ENCODE measurements at regions not wholly inside any gene's neighbourhood (a gene's known extent, or its start where the extent isn't known, plus 50 kb on each side); places are given as distances from the start of the nearest gene placed in this dataset.

DNA sequence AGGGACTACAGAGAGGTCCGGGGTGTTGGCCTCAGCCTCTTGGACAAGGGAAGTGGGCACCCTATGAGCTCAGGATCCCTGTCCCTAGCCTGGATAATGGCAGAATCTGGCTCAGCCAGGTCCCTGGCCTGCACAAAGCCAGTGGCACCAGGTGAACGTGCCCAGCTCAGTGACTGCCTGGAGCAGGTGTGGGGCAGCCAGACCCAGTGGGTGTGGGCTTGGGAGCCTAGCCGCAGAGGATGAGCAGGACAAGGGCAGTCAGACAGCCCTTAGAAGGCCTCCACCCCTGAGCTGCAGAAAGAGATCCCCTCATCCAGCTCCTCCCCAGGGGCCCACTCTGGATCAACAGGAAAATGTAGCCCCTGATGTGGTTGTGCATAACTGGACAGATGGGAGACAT, 585.3 kb downstream of the KCNJ18 start:
- TF ChIP-seq POLR2AphosphoS5 (IDR thresholded peaks at IDR 0.05; ENCODE audit: low read depth) (no peak), EZH2phosphoT487 (IDR thresholded peaks at IDR 0.05; ENCODE audit: unreplicated experiment) (no peak), EZH2 (IDR thresholded peaks at IDR 0.05; ENCODE audit: low read depth, unreplicated experiment) (no peak), JUNB (IDR thresholded peaks at IDR 0.05; ENCODE audit: unreplicated experiment) (no peak), CREB1 (CRISPR knock-in tag; IDR thresholded peaks at IDR 0.05; ENCODE audit: low read depth) (no peak), ZNF331 (CRISPR knock-in tag; IDR thresholded peaks at IDR 0.05; ENCODE audit: low read depth) (no peak), NANOG (IDR thresholded peaks at IDR 0.05; ENCODE audit: borderline replicate concordance) (no peak)
- TF ChIP-seq, protein P1, sequence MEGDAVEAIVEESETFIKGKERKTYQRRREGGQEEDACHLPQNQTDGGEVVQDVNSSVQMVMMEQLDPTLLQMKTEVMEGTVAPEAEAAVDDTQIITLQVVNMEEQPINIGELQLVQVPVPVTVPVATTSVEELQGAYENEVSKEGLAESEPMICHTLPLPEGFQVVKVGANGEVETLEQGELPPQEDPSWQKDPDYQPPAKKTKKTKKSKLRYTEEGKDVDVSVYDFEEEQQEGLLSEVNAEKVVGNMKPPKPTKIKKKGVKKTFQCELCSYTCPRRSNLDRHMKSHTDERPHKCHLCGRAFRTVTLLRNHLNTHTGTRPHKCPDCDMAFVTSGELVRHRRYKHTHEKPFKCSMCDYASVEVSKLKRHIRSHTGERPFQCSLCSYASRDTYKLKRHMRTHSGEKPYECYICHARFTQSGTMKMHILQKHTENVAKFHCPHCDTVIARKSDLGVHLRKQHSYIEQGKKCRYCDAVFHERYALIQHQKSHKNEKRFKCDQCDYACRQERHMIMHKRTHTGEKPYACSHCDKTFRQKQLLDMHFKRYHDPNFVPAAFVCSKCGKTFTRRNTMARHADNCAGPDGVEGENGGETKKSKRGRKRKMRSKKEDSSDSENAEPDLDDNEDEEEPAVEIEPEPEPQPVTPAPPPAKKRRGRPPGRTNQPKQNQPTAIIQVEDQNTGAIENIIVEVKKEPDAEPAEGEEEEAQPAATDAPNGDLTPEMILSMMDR (conservative IDR thresholded peaks at IDR 0.05; ENCODE audit: low read depth in 2 of 2) = no peak
- TF ChIP-seq, protein P2, sequence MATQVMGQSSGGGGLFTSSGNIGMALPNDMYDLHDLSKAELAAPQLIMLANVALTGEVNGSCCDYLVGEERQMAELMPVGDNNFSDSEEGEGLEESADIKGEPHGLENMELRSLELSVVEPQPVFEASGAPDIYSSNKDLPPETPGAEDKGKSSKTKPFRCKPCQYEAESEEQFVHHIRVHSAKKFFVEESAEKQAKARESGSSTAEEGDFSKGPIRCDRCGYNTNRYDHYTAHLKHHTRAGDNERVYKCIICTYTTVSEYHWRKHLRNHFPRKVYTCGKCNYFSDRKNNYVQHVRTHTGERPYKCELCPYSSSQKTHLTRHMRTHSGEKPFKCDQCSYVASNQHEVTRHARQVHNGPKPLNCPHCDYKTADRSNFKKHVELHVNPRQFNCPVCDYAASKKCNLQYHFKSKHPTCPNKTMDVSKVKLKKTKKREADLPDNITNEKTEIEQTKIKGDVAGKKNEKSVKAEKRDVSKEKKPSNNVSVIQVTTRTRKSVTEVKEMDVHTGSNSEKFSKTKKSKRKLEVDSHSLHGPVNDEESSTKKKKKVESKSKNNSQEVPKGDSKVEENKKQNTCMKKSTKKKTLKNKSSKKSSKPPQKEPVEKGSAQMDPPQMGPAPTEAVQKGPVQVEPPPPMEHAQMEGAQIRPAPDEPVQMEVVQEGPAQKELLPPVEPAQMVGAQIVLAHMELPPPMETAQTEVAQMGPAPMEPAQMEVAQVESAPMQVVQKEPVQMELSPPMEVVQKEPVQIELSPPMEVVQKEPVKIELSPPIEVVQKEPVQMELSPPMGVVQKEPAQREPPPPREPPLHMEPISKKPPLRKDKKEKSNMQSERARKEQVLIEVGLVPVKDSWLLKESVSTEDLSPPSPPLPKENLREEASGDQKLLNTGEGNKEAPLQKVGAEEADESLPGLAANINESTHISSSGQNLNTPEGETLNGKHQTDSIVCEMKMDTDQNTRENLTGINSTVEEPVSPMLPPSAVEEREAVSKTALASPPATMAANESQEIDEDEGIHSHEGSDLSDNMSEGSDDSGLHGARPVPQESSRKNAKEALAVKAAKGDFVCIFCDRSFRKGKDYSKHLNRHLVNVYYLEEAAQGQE (IDR thresholded peaks at IDR 0.05; ENCODE audit: unreplicated experiment) = no peak
